GM18867 (cell line): ENCODE measurements at regions not wholly inside any gene's neighbourhood (a gene's known extent, or its start where the extent isn't known, plus 50 kb on each side); places are given as distances from the start of the nearest gene placed in this dataset.

Source experiments
- ATAC-seq: cut with Tn5 transposase; IDR thresholded peaks from one replicate; pipeline ENCODE4 v1.9.1; 2021; ENCODE audit warnings: mild to moderate bottlenecking, moderate library complexity; ENCODE audit not compliant: unreplicated experiment

GRCh38 chr13:40398065-40398464, 268.4 kb downstream of the FOXO1 start:
- no peak for ATAC-seq

GRCh38 chr13:40399756-40400155, 266.7 kb downstream of the FOXO1 start:
- ATAC-seq = no peak

- peak; percentile 93 for ATAC-seq
Observed at GRCh38 chr13:40401911-40402776, 264.3 kb downstream of the FOXO1 start.

GRCh38 chr13:40402931-40403431, 263.5 kb downstream of the FOXO1 start:
- ATAC-seq = no peak

GRCh38 chr13:40403509-40404241, 262.8 kb downstream of the FOXO1 start:
- no peak for ATAC-seq

GRCh38 chr13:40404407-40404806, 262.0 kb downstream of the FOXO1 start:
- no peak for ATAC-seq

- ATAC-seq = no peak
Observed at GRCh38 chr13:40404967-40405716, 261.3 kb downstream of the FOXO1 start.

- ATAC-seq = no peak
Observed at GRCh38 chr13:40406405-40407120, 259.9 kb downstream of the FOXO1 start.

GRCh38 chr13:40407567-40407966, 258.9 kb downstream of the FOXO1 start:
- ATAC-seq = no peak

GRCh38 chr13:40408602-40409001, 257.8 kb downstream of the FOXO1 start:
- ATAC-seq = no peak

GRCh38 chr13:40409278-40409677, 257.2 kb downstream of the FOXO1 start:
- ATAC-seq = no peak

- no peak for ATAC-seq
Observed at GRCh38 chr13:40410315-40410714, 256.1 kb downstream of the FOXO1 start.

- ATAC-seq = no peak
Observed at GRCh38 chr13:40420160-40420740, 246.2 kb downstream of the FOXO1 start.

GRCh38 chr13:40422588-40423235, 243.7 kb downstream of the FOXO1 start:
- no peak for ATAC-seq

GRCh38 chr13:40428354-40428753, 238.1 kb downstream of the FOXO1 start:
- ATAC-seq = no peak

GRCh38 chr13:40429706-40430545, 236.5 kb downstream of the FOXO1 start:
- ATAC-seq = no peak

- ATAC-seq = peak; percentile 56
Observed at GRCh38 chr13:40432018-40432978, 234.1 kb downstream of the FOXO1 start.

- ATAC-seq = no peak
Observed at GRCh38 chr13:40433001-40433400, 233.4 kb downstream of the FOXO1 start.
